ENCODE measurements at regions not wholly inside any gene's neighbourhood (a gene's known extent, or its start where the extent isn't known, plus 50 kb on each side); places are given as distances from the start of the nearest gene placed in this dataset.

DNA sequence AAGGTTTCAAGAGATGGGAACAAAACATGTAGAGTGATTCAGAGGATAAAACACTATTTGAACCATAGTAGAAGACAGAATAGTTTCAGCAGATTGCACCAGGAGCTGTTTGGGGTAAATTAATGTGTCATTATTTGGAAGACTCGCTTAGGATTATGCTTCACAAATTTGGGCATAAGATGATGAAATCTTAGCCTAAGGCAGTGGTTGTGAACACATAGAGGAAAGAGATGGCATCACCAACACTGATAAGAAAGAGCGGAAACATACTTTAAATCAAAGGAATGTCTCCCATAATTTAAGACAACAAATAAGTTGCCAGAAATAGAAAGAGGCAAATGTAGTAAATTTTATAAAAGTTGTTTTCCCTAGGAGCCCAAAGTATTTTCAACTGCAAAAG, 66.1 kb upstream of the TBCA start:
- TF ChIP-seq, protein P1, sequence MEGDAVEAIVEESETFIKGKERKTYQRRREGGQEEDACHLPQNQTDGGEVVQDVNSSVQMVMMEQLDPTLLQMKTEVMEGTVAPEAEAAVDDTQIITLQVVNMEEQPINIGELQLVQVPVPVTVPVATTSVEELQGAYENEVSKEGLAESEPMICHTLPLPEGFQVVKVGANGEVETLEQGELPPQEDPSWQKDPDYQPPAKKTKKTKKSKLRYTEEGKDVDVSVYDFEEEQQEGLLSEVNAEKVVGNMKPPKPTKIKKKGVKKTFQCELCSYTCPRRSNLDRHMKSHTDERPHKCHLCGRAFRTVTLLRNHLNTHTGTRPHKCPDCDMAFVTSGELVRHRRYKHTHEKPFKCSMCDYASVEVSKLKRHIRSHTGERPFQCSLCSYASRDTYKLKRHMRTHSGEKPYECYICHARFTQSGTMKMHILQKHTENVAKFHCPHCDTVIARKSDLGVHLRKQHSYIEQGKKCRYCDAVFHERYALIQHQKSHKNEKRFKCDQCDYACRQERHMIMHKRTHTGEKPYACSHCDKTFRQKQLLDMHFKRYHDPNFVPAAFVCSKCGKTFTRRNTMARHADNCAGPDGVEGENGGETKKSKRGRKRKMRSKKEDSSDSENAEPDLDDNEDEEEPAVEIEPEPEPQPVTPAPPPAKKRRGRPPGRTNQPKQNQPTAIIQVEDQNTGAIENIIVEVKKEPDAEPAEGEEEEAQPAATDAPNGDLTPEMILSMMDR (IDR thresholded peaks at IDR 0.05) = no peak
- Mint-ChIP-seq H3K27me3 (ENCODE audit: low read depth in 2 of 2) (peaks cover 44 to 78% of the 10 kb centered on the region in 2 donors), H3K4me1 (peaks cover 12 to 15% of the 10 kb centered on the region in 2 donors), H3K4me3 (no peak overlapping the region), H3K27ac (no peak overlapping the region), H3K9me3 (no peaks in the 10 kb centered on the region), H3K36me3 (no peaks in the 10 kb centered on the region)
- ATAC-seq (no peak), DNase-seq (no peak)
- peaks cover 13% of the 10 kb centered on the region for H3K4me1 ChIP-seq (ENCODE audit: control insufficient read depth, insufficient read depth, low read length)
- no peaks in the 10 kb centered on the region for H3K9me3 ChIP-seq (ENCODE audit: control insufficient read depth, insufficient read depth, low read length)
- intact Hi-C loops (cut with micrococcal nuclease) = no loop called here
- H3K36me3 ChIP-seq (ENCODE audit: control insufficient read depth, insufficient read depth, low read length) = no peaks in the 10 kb centered on the region
- H3K27me3 ChIP-seq (ENCODE audit: control insufficient read depth, insufficient read depth, low read length) = peaks cover 12% of the 10 kb centered on the region
- no peak overlapping the region for H3K27ac ChIP-seq (ENCODE audit: low read length)
- WGBS (ENCODE audit: insufficient coverage) = 89% methylated on average over 1 of the region's 2 CpGs
- no peak overlapping the region for H3K4me3 ChIP-seq (ENCODE audit: low read length)

DNA sequence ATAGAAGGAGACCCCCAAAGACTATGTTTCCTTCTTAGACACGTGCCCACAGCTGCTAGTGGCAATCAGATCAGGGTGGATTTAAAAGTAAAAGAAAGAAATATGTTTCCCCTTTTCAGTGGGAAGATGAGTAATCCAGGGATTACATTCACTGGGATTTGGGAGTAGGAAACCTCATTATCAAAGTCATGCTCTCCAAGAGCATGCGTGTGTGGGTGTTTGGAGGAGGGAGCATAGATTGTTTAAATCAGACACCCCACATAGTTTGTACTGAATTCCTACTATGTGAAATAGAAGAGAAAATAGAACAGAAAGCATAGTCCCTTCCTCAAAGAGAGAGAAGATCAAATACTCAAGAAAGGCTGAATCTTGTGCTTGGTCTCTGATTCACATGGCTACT, 65.5 kb upstream of the TBCA start:
- peaks cover 41 to 84% of the 10 kb centered on the region in 2 donors for H3K27me3 Mint-ChIP-seq (ENCODE audit: low read depth in 2 of 2)
- TF ChIP-seq, protein P1 (IDR thresholded peaks at IDR 0.05) = no peak
- no peak overlapping the region for H3K27ac Mint-ChIP-seq

DNA sequence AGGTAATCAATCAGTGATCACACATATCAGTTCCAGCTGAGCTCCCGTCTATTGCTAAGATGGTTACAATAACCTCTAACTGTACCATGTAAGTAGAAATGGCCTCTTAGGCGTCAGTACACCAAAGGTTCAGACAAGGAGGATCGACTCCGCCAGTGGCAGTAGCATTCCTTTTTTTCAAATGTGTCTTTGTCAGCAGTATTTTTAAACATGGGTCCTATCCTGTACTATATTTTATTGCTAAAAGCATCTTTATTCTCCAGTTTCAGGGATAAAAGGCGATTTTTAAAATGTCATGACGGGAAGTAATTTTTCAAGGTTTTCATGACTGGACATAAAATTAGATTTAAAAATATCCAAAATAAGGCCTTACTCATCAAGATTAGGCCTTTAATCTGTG, 64.8 kb upstream of the TBCA start:
- Histone ChIP-seq H3K27ac (ENCODE audit: low read length) (no peak overlapping the region), H3K27me3 (ENCODE audit: control insufficient read depth, insufficient read depth, low read length) (peaks cover 12% of the 10 kb centered on the region), H3K4me3 (ENCODE audit: low read length) (no peak overlapping the region), H3K9me3 (ENCODE audit: control insufficient read depth, insufficient read depth, low read length) (no peaks in the 10 kb centered on the region), H3K36me3 (ENCODE audit: control insufficient read depth, insufficient read depth, low read length) (no peaks in the 10 kb centered on the region), H3K4me1 (ENCODE audit: control insufficient read depth, insufficient read depth, low read length) (peaks cover 13% of the 10 kb centered on the region)
- Mint-ChIP-seq H3K27me3 (ENCODE audit: low read depth in 2 of 2) (peaks cover 39 to 78% of the 10 kb centered on the region in 2 donors), H3K36me3 (no peaks in the 10 kb centered on the region), H3K27ac (no peak overlapping the region), H3K4me3 (no peak overlapping the region), H3K4me1 (peaks cover 11 to 12% of the 10 kb centered on the region in 2 donors), H3K9me3 (no peaks in the 10 kb centered on the region)
- DNase-seq (no peak), ATAC-seq (no peak)
- TF ChIP-seq, protein P1 (IDR thresholded peaks at IDR 0.05) = no peak
- WGBS (ENCODE audit: insufficient coverage) = 89% methylated on average over 5 of the region's 6 CpGs
- intact Hi-C loops (cut with micrococcal nuclease) = no loop called here

More for the DNA sequence above, 65.5 kb upstream of the TBCA start:
- H3K4me1 Mint-ChIP-seq = peaks cover 11 to 12% of the 10 kb centered on the region in 2 donors
- no peaks in the 10 kb centered on the region for H3K9me3 ChIP-seq (ENCODE audit: control insufficient read depth, insufficient read depth, low read length)
- H3K36me3 ChIP-seq (ENCODE audit: control insufficient read depth, insufficient read depth, low read length) = no peaks in the 10 kb centered on the region
- H3K27ac ChIP-seq (ENCODE audit: low read length) = no peak overlapping the region
- no peak overlapping the region for H3K4me3 Mint-ChIP-seq
- H3K4me1 ChIP-seq (ENCODE audit: control insufficient read depth, insufficient read depth, low read length) = peaks cover 13% of the 10 kb centered on the region
- no peak overlapping the region for H3K4me3 ChIP-seq (ENCODE audit: low read length)
- intact Hi-C loops (cut with micrococcal nuclease) = no loop called here
- no CpG with 5 or more reads among the region's 2 CpGs for WGBS (ENCODE audit: insufficient coverage)
- DNase-seq (no peak), ATAC-seq (no peak)
- no peaks in the 10 kb centered on the region for H3K9me3 Mint-ChIP-seq
- H3K36me3 Mint-ChIP-seq = no peaks in the 10 kb centered on the region
- H3K27me3 ChIP-seq (ENCODE audit: control insufficient read depth, insufficient read depth, low read length) = peaks cover 12% of the 10 kb centered on the region

DNA sequence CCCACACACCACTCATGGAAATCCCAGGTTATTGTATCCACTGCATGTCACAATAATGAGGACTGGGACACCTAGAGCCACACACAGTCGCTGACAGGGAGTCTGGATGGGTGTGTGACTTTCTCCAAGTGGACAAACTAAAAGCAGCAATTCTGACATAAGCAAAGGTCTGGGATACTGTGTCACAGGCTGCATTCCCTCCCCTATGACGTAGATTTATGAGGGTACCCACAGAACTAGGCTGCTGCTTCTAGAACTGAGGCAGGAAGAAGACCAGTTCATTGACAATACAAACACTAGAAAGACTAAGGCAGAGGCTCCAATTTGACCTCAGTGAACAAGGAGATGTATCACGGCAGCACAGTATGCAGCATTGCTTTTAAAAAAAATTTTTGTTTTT, 63.6 kb upstream of the TBCA start:
- intact Hi-C loops (cut with micrococcal nuclease) = no loop called here
- peaks cover 30 to 66% of the 10 kb centered on the region in 2 donors for H3K27me3 Mint-ChIP-seq (ENCODE audit: low read depth in 2 of 2)
- ATAC-seq (no peak), DNase-seq (no peak)
- H3K27me3 ChIP-seq (ENCODE audit: control insufficient read depth, insufficient read depth, low read length) = peaks cover 5% of the 10 kb centered on the region
- no peaks in the 10 kb centered on the region for H3K9me3 Mint-ChIP-seq
- H3K9me3 ChIP-seq (ENCODE audit: control insufficient read depth, insufficient read depth, low read length) = no peaks in the 10 kb centered on the region
- WGBS (ENCODE audit: insufficient coverage) = 94% methylated on average over 3 of the region's 3 CpGs
- H3K4me3 Mint-ChIP-seq = no peak overlapping the region
- no peak overlapping the region for H3K4me3 ChIP-seq (ENCODE audit: low read length)
- H3K36me3 Mint-ChIP-seq = no peaks in the 10 kb centered on the region
- TF ChIP-seq, protein P1 (IDR thresholded peaks at IDR 0.05) = no peak
- peaks cover 6% of the 10 kb centered on the region in 2 donors for H3K4me1 Mint-ChIP-seq
- H3K4me1 ChIP-seq (ENCODE audit: control insufficient read depth, insufficient read depth, low read length) = peaks cover 9% of the 10 kb centered on the region
- no peaks in the 10 kb centered on the region for H3K36me3 ChIP-seq (ENCODE audit: control insufficient read depth, insufficient read depth, low read length)
- no peak overlapping the region for H3K27ac Mint-ChIP-seq
- H3K27ac ChIP-seq (ENCODE audit: low read length) = no peak overlapping the region

Data from natural killer cell (primary cell).